Suppressor macrophage treated with lipopolysaccharide for 4 hours (primary cell): ENCODE measurements at regions not wholly inside any gene's neighbourhood (a gene's known extent, or its start where the extent isn't known, plus 50 kb on each side); places are given as distances from the start of the nearest gene placed in this dataset.

Source experiments
- DNase-seq: peaks from one replicate; pipeline ENCODE4 v3.0.0-alpha.2; 2020

GRCh38 chr17:10956821-10957220 lies 118.9 kb upstream of the PIRT start:
- DNase-seq, result no peak

DNA sequence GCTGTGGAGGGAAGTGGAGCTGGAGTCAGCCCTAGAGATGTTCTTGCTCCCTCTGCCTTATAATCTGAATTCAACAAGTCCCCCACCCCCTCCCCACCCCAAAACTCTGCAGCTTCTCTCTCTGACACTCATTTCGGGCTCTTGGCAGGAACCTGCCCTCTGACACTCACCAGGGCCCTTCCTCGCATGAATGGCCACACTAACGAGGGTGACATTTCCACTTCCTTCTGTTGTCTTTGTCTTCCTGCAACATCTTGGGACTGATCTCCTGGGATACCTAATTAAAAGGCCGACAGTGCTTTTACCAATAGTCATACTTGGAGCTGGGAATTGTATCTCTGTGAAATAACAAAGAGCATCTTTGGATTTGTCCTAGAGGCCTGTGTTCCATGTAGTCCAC lies 106.9 kb upstream of the PIRT start:
- no peak for DNase-seq

DNA sequence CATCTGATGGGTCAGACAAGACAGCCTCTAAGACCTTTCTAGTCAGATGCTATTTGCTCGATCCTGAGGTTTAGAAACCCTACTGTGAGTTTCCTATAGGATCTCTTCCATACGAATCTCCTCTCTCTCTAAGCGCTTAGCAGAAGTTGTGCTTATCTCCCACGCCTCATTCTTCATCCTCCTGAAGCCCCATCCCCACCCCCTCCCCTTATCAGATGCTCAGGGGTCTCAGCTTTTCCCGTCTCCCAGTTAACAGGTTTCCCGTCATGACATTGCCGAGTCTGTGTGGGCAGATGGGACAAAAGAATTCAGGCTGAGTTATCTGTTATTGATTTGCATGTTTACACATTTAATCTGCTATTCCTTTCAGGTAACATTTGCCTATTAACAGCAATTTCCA lies 99.0 kb upstream of the PIRT start:
- no peak for DNase-seq

DNA sequence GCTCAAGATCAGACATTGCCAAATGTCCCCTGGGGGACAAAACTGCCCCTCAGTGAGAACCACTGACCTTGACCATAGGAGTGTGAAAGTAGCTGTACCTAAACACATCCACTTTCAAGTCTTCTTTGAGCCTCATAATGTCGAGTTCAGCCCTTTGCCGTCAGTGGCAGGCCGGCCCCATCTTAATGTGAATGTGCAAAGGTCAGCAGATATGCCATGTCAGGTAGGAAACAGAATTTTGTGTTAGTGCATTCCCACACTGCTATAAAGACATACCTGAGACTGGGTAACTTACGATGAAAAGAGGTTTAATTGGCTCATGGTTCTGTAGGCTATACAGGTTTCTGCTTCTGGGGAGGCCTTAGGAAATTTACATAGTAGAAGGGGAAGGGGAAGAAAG lies 95.1 kb upstream of the PIRT start:
- no peak for DNase-seq

DNA sequence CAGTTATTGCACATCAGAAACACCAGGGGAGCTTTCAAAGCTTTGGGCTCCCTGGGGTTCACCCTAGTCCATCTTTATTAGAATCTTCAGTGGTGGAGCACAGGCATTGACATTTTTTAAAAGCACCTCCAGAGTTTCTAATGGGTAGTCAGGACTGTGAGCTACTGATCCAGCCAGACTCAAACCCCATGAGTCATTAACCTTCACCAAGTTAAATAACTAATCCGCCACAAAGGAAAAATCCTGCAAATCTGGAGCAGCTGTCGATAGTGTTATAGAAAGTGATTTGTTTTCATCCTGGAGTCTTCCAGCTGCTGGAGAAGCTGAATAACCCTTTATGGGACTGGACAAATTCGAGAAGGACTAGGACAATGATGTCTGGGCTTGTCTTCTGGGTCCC lies 93.2 kb upstream of the PIRT start:
- no peak for DNase-seq

- DNase-seq, result no peak
These were observed 89.8 kb upstream of the PIRT start for GRCh38 chr17:10927712-10928111.

GRCh38 chr17:10920558-10921108 lies 82.7 kb upstream of the PIRT start:
- no peak for DNase-seq

GRCh38 chr17:10907370-10907769 lies 69.5 kb upstream of the PIRT start:
- no peak for DNase-seq

DNA sequence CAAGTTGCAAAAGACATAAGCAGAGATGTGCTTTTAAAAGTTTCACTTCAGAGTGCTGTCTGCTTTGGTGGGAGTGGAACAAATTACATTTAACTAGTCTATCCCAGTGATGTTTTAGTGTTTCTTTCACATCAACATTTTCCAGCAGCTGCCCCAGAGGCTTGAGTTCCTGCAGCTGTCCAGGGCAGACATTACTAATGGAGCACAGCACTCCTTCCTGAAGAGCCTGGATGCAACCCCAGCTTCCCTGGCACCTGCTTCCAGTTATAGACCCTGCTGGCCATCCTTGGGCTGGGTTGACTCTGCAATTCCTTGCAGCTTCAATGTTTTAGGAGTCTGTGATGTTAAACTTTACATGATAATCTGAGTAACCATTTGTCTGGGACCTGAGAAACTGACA lies 61.4 kb upstream of the PIRT start:
- DNase-seq, result no peak

GRCh38 chr17:10894220-10894619 lies 56.3 kb upstream of the PIRT start:
- DNase-seq, result no peak

DNA sequence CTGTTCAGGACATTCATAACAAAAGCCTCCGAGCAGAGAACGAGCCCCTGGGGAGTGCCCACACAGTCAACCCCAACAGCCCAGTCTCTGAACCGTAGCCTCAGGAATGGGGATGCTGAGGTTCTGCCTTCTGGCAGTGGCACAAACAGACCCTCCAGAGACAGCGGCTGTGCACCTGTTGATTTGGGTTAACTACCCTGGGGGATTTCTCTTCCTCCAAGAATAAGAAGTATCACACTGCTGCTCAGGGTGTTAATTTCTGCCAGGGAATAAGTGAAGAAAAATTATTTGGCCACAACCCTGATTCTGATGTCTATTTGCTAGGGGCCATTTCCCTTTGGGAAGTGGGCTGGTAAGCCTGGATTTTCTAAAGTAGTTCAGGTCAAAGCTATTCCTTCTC lies 51.0 kb upstream of the PIRT start:
- no peak for DNase-seq
